ENCODE measurements at regions not wholly inside any gene's neighbourhood (a gene's known extent, or its start where the extent isn't known, plus 50 kb on each side); places are given as distances from the start of the nearest gene placed in this dataset.

DNA sequence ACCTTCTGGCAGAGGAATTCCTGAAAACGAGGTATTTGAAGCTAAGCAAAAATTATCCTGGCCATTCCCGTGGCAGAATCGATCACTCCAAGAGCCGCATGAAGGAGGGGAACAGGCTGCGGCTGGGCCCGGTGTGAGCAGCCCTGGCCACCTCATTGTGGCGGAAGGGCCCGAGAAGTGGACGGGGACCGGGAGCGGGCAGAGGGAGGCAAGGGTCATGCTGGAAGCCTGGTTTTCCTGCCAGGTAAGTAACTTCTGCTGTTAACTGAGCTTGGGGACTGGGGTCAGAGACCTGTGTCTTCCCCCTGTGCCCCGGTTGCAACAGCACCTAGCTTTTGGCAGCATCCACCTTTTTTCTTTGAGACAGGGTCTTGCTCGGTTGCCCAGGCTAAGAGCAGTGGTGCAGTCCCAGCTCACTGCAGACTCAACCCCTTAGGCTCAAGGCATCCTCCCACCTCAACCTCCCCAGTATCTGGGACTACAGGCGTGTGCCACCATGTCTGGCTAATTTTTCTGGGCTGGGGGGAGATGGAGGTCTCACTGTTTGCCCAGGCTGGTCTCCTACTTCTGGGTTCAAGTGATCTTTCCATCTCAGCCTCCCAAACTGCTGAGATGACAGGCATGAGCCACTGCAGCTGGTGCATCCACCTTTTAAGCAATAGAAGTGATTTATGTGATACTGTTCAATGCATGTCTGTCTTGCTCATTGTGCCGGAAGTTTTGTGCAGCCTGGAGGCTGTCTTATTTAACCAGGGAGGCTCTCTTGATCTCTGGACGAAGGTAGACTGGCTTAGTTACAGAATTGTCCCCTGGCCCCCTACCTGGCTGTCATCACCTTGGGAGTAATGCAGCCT, 174.0 kb upstream of the MYL2 start:
- Histone ChIP-seq H3K9me3 (ENCODE audit: control insufficient read depth, low read length) (no peaks in the 10 kb centered on the region), H3K36me3 (ENCODE audit: control insufficient read depth, insufficient read depth, low read length) (no peaks in the 10 kb centered on the region), H3K27ac (ENCODE audit: low read depth, low read length, severe bottlenecking) (no peak overlapping the region), H3K4me1 (ENCODE audit: control insufficient read depth, insufficient read depth, low read length, poor library complexity, severe bottlenecking) (peaks cover 9% of the 10 kb centered on the region), H3K4me3 (ENCODE audit: extremely low read depth, insufficient read depth, low read length, poor library complexity, severe bottlenecking) (no peak overlapping the region)
- 91 to 95% methylated on average over 11 to 16 of the region's 16 CpGs for WGBS, 2 experiments (ENCODE audit: insufficient coverage in 2 of 2)

- Histone ChIP-seq H3K9me3 (ENCODE audit: control insufficient read depth, low read length) (no peaks in the 10 kb centered on the region), H3K27ac (ENCODE audit: low read depth, low read length, severe bottlenecking) (no peak overlapping the region), H3K4me1 (ENCODE audit: control insufficient read depth, insufficient read depth, low read length, poor library complexity, severe bottlenecking) (peaks cover 9% of the 10 kb centered on the region), H3K36me3 (ENCODE audit: control insufficient read depth, insufficient read depth, low read length) (no peaks in the 10 kb centered on the region), H3K4me3 (ENCODE audit: extremely low read depth, insufficient read depth, low read length, poor library complexity, severe bottlenecking) (no peak overlapping the region)
- WGBS, 2 experiments (ENCODE audit: insufficient coverage in 2 of 2): 88 to 89% methylated on average over 7 to 11 of the region's 17 CpGs
Observed at GRCh38 chr12:111093428-111094142, 173.2 kb upstream of the MYL2 start.

- 93 to 96% methylated on average over 11 of the region's 11 CpGs for WGBS, 2 experiments (ENCODE audit: insufficient coverage in 2 of 2)
- Histone ChIP-seq H3K36me3 (ENCODE audit: control insufficient read depth, insufficient read depth, low read length) (no peaks in the 10 kb centered on the region), H3K27ac (ENCODE audit: low read depth, low read length, severe bottlenecking) (no peak overlapping the region), H3K9me3 (ENCODE audit: control insufficient read depth, low read length) (no peaks in the 10 kb centered on the region), H3K4me1 (ENCODE audit: control insufficient read depth, insufficient read depth, low read length, poor library complexity, severe bottlenecking) (peaks cover 9% of the 10 kb centered on the region), H3K4me3 (ENCODE audit: extremely low read depth, insufficient read depth, low read length, poor library complexity, severe bottlenecking) (no peak overlapping the region)
Observed at GRCh38 chr12:111091051-111091450, 170.7 kb upstream of the MYL2 start.

DNA sequence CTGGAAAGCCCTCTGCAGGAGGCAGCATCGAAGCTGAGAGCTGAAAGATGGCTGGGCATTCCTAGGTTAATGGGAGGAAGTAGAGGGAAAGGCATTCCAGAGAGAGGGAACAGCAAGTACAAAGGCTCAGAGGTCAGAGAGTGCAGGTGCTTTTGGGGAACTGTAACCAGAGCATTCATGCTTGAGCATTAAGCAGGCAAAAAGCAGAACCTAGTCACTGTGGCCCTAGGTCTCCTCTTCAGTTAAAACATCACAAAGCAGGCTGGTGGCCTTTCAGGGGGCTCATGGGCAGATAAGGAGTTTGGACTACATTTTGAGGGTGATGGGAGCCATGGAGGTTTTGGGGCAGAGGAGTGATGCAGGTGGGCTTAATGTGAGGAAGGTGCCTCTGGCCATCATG, 169.2 kb upstream of the MYL2 start:
- H3K4me1 ChIP-seq (ENCODE audit: control insufficient read depth, insufficient read depth, low read length, poor library complexity, severe bottlenecking): peaks cover 9% of the 10 kb centered on the region
- no peaks in the 10 kb centered on the region for H3K36me3 ChIP-seq (ENCODE audit: control insufficient read depth, insufficient read depth, low read length)
- no peak overlapping the region for H3K4me3 ChIP-seq (ENCODE audit: extremely low read depth, insufficient read depth, low read length, poor library complexity, severe bottlenecking)
- H3K27ac ChIP-seq (ENCODE audit: low read depth, low read length, severe bottlenecking): no peak overlapping the region
- 80 to 100% methylated on average over 1 of the region's 1 CpG for WGBS, 2 experiments (ENCODE audit: insufficient coverage in 2 of 2)
- no peaks in the 10 kb centered on the region for H3K9me3 ChIP-seq (ENCODE audit: control insufficient read depth, low read length)

DNA sequence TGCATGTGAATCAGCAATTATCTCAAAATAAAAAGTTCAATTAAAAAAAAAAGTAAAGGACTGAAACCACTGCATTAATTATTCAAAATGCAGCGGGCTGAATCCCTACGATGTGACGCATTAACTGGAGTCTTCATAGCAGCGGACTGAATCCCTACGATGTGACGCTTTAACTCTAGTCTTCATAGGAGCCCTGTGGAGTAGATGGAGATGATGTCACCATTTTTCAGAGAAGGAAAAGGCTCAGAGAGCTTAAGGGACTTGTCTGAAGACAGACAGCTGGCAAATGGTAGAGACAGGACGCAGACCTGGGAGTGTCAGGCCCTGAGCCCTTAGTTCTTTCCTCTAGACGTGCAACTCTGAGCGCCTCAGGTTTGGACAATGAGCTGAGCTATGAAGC, 168.0 kb upstream of the MYL2 start:
- Histone ChIP-seq H3K9me3 (ENCODE audit: control insufficient read depth, low read length) (no peaks in the 10 kb centered on the region), H3K36me3 (ENCODE audit: control insufficient read depth, insufficient read depth, low read length) (no peaks in the 10 kb centered on the region), H3K4me3 (ENCODE audit: extremely low read depth, insufficient read depth, low read length, poor library complexity, severe bottlenecking) (no peak overlapping the region), H3K4me1 (ENCODE audit: control insufficient read depth, insufficient read depth, low read length, poor library complexity, severe bottlenecking) (peaks cover 5% of the 10 kb centered on the region), H3K27ac (ENCODE audit: low read depth, low read length, severe bottlenecking) (no peak overlapping the region)
- 95% methylated on average over 9 of the region's 9 CpGs for WGBS, 2 experiments (ENCODE audit: insufficient coverage in 2 of 2)

GRCh38 chr12:111086947-111087700, 166.7 kb upstream of the MYL2 start:
- 89 to 98% methylated on average over 7 to 8 of the region's 12 CpGs for WGBS, 2 experiments (ENCODE audit: insufficient coverage in 2 of 2)
- Histone ChIP-seq H3K9me3 (ENCODE audit: control insufficient read depth, low read length) (no peaks in the 10 kb centered on the region), H3K36me3 (ENCODE audit: control insufficient read depth, insufficient read depth, low read length) (no peaks in the 10 kb centered on the region), H3K27ac (ENCODE audit: low read depth, low read length, severe bottlenecking) (no peak overlapping the region), H3K4me3 (ENCODE audit: extremely low read depth, insufficient read depth, low read length, poor library complexity, severe bottlenecking) (no peak overlapping the region), H3K4me1 (ENCODE audit: control insufficient read depth, insufficient read depth, low read length, poor library complexity, severe bottlenecking) (no peaks in the 10 kb centered on the region)

DNA sequence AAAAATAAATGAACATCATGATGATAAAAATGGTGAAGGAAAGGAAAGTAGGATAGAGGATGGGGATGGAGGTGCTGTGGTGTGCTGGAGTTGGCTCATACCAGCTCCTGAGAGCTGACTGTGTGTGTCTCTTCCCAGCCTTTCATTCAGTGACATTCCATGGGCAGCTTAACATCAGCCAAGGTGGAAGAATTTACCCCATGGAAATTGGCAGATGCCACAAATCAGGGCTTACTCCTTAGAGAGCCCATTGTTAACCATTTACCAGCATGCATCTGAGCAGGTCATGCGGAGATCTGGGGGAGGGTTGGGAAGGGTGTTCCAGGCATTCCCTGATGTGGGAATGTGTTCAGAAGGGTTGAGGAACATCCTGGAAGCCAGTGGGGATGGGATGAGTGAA, 164.7 kb upstream of the MYL2 start:
- Histone ChIP-seq H3K4me3 (ENCODE audit: extremely low read depth, insufficient read depth, low read length, poor library complexity, severe bottlenecking) (no peak overlapping the region), H3K27ac (ENCODE audit: low read depth, low read length, severe bottlenecking) (no peak overlapping the region), H3K36me3 (ENCODE audit: control insufficient read depth, insufficient read depth, low read length) (no peaks in the 10 kb centered on the region), H3K4me1 (ENCODE audit: control insufficient read depth, insufficient read depth, low read length, poor library complexity, severe bottlenecking) (no peaks in the 10 kb centered on the region), H3K9me3 (ENCODE audit: control insufficient read depth, low read length) (no peaks in the 10 kb centered on the region)
- WGBS, 2 experiments (ENCODE audit: insufficient coverage in 2 of 2): 85% methylated on average over 1 of the region's 1 CpG; no CpG with 5 or more reads in 1 of the 2 experiments

- 92 to 94% methylated on average over 2 to 13 of the region's 15 CpGs for WGBS, 2 experiments (ENCODE audit: insufficient coverage in 2 of 2)
- H3K4me3 ChIP-seq (ENCODE audit: extremely low read depth, insufficient read depth, low read length, poor library complexity, severe bottlenecking): no peak overlapping the region
- no peaks in the 10 kb centered on the region for H3K36me3 ChIP-seq (ENCODE audit: control insufficient read depth, insufficient read depth, low read length)
- no peak overlapping the region for H3K27ac ChIP-seq (ENCODE audit: low read depth, low read length, severe bottlenecking)
- H3K4me1 ChIP-seq (ENCODE audit: control insufficient read depth, insufficient read depth, low read length, poor library complexity, severe bottlenecking): no peaks in the 10 kb centered on the region
- H3K9me3 ChIP-seq (ENCODE audit: control insufficient read depth, low read length): no peaks in the 10 kb centered on the region
Observed at GRCh38 chr12:111084605-111085004, 164.2 kb upstream of the MYL2 start.

GRCh38 chr12:111084158-111084557, 163.8 kb upstream of the MYL2 start:
- no peak overlapping the region for H3K4me3 ChIP-seq (ENCODE audit: extremely low read depth, insufficient read depth, low read length, poor library complexity, severe bottlenecking)
- no CpG with 5 or more reads among the region's 4 CpGs for WGBS, 2 experiments (ENCODE audit: insufficient coverage in 2 of 2)
- no peaks in the 10 kb centered on the region for H3K36me3 ChIP-seq (ENCODE audit: control insufficient read depth, insufficient read depth, low read length)
- H3K9me3 ChIP-seq (ENCODE audit: control insufficient read depth, low read length): no peaks in the 10 kb centered on the region
- H3K4me1 ChIP-seq (ENCODE audit: control insufficient read depth, insufficient read depth, low read length, poor library complexity, severe bottlenecking): no peaks in the 10 kb centered on the region
- H3K27ac ChIP-seq (ENCODE audit: low read depth, low read length, severe bottlenecking): no peak overlapping the region

- Histone ChIP-seq H3K4me1 (ENCODE audit: control insufficient read depth, insufficient read depth, low read length, poor library complexity, severe bottlenecking) (no peaks in the 10 kb centered on the region), H3K4me3 (ENCODE audit: extremely low read depth, insufficient read depth, low read length, poor library complexity, severe bottlenecking) (no peak overlapping the region), H3K9me3 (ENCODE audit: control insufficient read depth, low read length) (no peaks in the 10 kb centered on the region), H3K27ac (ENCODE audit: low read depth, low read length, severe bottlenecking) (no peak overlapping the region), H3K36me3 (ENCODE audit: control insufficient read depth, insufficient read depth, low read length) (no peaks in the 10 kb centered on the region)
- WGBS, 2 experiments (ENCODE audit: insufficient coverage in 2 of 2): 81 to 93% methylated on average over 4 to 5 of the region's 5 CpGs
Observed at GRCh38 chr12:111081600-111081999, 161.2 kb upstream of the MYL2 start.

Data from mesodermal cell (in vitro differentiated cells).